Activated CD8-positive, alpha-beta memory T cell treated with anti-CD3 and anti-CD28 coated beads for 48 hours (primary cell): ENCODE measurements at regions not wholly inside any gene's neighbourhood (a gene's known extent, or its start where the extent isn't known, plus 50 kb on each side); places are given as distances from the start of the nearest gene placed in this dataset.

Experiments used
- DNase-seq, 3 experiments: peaks; one replicate each; pipeline ENCODE4 v3.0.0-alpha.2; 2020; ENCODE audit warnings: low read depth in 2 of 3, low spot score in 2 of 3

GRCh38 chr6:40313582-40313981 is 273.6 kb downstream of the LRFN2 start:
- DNase-seq: no peak

GRCh38 chr6:40312213-40313015 is 274.8 kb downstream of the LRFN2 start:
- no peak for DNase-seq

GRCh38 chr6:40308533-40309306 is 278.4 kb downstream of the LRFN2 start:
- peak in 2 of 3 experiments; percentile 27 to 41 for DNase-seq

- no peak for DNase-seq
These were observed 279.5 kb downstream of the LRFN2 start for GRCh38 chr6:40307712-40308111.

- no peak for DNase-seq
These were observed 284.2 kb downstream of the LRFN2 start for GRCh38 chr6:40302856-40303454.

- no peak for DNase-seq
These were observed 287.5 kb downstream of the LRFN2 start for GRCh38 chr6:40299681-40300080.

- DNase-seq: no peak
These were observed 289.0 kb downstream of the LRFN2 start for GRCh38 chr6:40298207-40298606.

GRCh38 chr6:40295251-40295950 is 291.8 kb downstream of the LRFN2 start:
- DNase-seq: no peak

- no peak for DNase-seq
These were observed 293.5 kb downstream of the LRFN2 start for GRCh38 chr6:40293460-40294185.

GRCh38 chr6:40293060-40293459 is 294.1 kb downstream of the LRFN2 start:
- no peak for DNase-seq

GRCh38 chr6:40290816-40291215 is 296.3 kb downstream of the LRFN2 start:
- no peak for DNase-seq

GRCh38 chr6:40288919-40289318 is 298.2 kb downstream of the LRFN2 start:
- DNase-seq: no peak

- no peak for DNase-seq
These were observed 299.8 kb downstream of the LRFN2 start for GRCh38 chr6:40287296-40287850.

GRCh38 chr6:40286721-40287120 is 300.4 kb downstream of the LRFN2 start:
- DNase-seq: no peak

GRCh38 chr6:40285996-40286395 is 301.2 kb downstream of the LRFN2 start:
- no peak for DNase-seq

- DNase-seq: no peak
These were observed 301.6 kb downstream of the LRFN2 start for GRCh38 chr6:40285535-40285934.

GRCh38 chr6:40282986-40283385 is 304.2 kb downstream of the LRFN2 start:
- no peak for DNase-seq

GRCh38 chr6:40281402-40281801 is 305.8 kb downstream of the LRFN2 start:
- DNase-seq: no peak

- DNase-seq: no peak
These were observed 306.9 kb downstream of the LRFN2 start for GRCh38 chr6:40280231-40280630.

- no peak for DNase-seq
These were observed 311.0 kb downstream of the LRFN2 start for GRCh38 chr6:40276141-40276540.
